ENCODE measurements at regions not wholly inside any gene's neighbourhood (a gene's known extent, or its start where the extent isn't known, plus 50 kb on each side); places are given as distances from the start of the nearest gene placed in this dataset.

- H3K79me2 ChIP-seq (ENCODE audit: insufficient read depth, low read depth, low read length) = no peaks in the 10 kb centered on the region
- no peaks in the 10 kb centered on the region for H3K36me3 ChIP-seq (ENCODE audit: insufficient read depth, low read length)
- no peak overlapping the region for H3K27ac ChIP-seq (ENCODE audit: low read depth, low read length, poor library complexity, severe bottlenecking)
- H3K4me1 ChIP-seq (ENCODE audit: insufficient read depth, low read length, poor library complexity, severe bottlenecking) = no peaks in the 10 kb centered on the region
- H3K4me3 ChIP-seq (ENCODE audit: low read depth, low read length, poor library complexity, severe bottlenecking) = no peak overlapping the region
- CTCF ChIA-PET (ENCODE audit: unreplicated experiment) = no interaction called here
- DNase-seq (ENCODE audit: low spot score) = no peak
- H2AFZ ChIP-seq (ENCODE audit: low read length) = no peak overlapping the region
- POLR2A ChIA-PET = no interaction called here
- no peaks in the 10 kb centered on the region for H3K9me2 ChIP-seq (ENCODE audit: insufficient read depth, low read length)
- intact Hi-C loops (cut with micrococcal nuclease; ENCODE audit: unreplicated experiment) = no loop called here
- BruUV-seq (replicated peaks) = no TSS peak
- no peak for TF ChIP-seq CTCF (conservative IDR thresholded peaks at IDR 0.05; ENCODE audit: low read length)
- TF ChIP-seq EZH2phosphoT487 (IDR thresholded peaks at IDR 0.05; ENCODE audit: borderline replicate concordance, low read depth, low read length) = no peak
- no peaks in the 10 kb centered on the region for H4K20me1 ChIP-seq (ENCODE audit: insufficient read depth, low read length)
- no peak overlapping the region for H3K4me2 ChIP-seq (ENCODE audit: low read length)
- no peaks in the 10 kb centered on the region for H3K9me3 ChIP-seq (ENCODE audit: low read length)
Measured at GRCh38 chr16:6063526-6063925, 965.9 kb upstream of the EEF2KMT start.

GRCh38 chr16:6059671-6060070, 962.1 kb upstream of the EEF2KMT start:
- CTCF ChIA-PET (ENCODE audit: unreplicated experiment) = no interaction called here
- no TSS peak for BruUV-seq (replicated peaks)
- Histone ChIP-seq H3K79me2 (ENCODE audit: insufficient read depth, low read depth, low read length) (no peaks in the 10 kb centered on the region), H3K4me2 (ENCODE audit: low read length) (no peak overlapping the region), H3K9me3 (ENCODE audit: low read length) (no peaks in the 10 kb centered on the region), H3K4me3 (ENCODE audit: low read depth, low read length, poor library complexity, severe bottlenecking) (no peak overlapping the region), H3K4me1 (ENCODE audit: insufficient read depth, low read length, poor library complexity, severe bottlenecking) (no peaks in the 10 kb centered on the region), H2AFZ (ENCODE audit: low read length) (no peak overlapping the region), H3K36me3 (ENCODE audit: insufficient read depth, low read length) (no peaks in the 10 kb centered on the region), H4K20me1 (ENCODE audit: insufficient read depth, low read length) (no peaks in the 10 kb centered on the region), H3K27ac (ENCODE audit: low read depth, low read length, poor library complexity, severe bottlenecking) (no peak overlapping the region), H3K9me2 (ENCODE audit: insufficient read depth, low read length) (no peaks in the 10 kb centered on the region)
- intact Hi-C loops (cut with micrococcal nuclease; ENCODE audit: unreplicated experiment) = no loop called here
- DNase-seq (ENCODE audit: low spot score) = no peak
- POLR2A ChIA-PET = no interaction called here
- TF ChIP-seq EZH2phosphoT487 (IDR thresholded peaks at IDR 0.05; ENCODE audit: borderline replicate concordance, low read depth, low read length) = no peak
- no peak for TF ChIP-seq CTCF (conservative IDR thresholded peaks at IDR 0.05; ENCODE audit: low read length)

GRCh38 chr16:6057821-6058220, 960.2 kb upstream of the EEF2KMT start:
- no peak overlapping the region for H2AFZ ChIP-seq (ENCODE audit: low read length)
- H3K79me2 ChIP-seq (ENCODE audit: insufficient read depth, low read depth, low read length) = no peaks in the 10 kb centered on the region
- no peaks in the 10 kb centered on the region for H3K4me1 ChIP-seq (ENCODE audit: insufficient read depth, low read length, poor library complexity, severe bottlenecking)
- DNase-seq (ENCODE audit: low spot score) = no peak
- H3K9me2 ChIP-seq (ENCODE audit: insufficient read depth, low read length) = no peaks in the 10 kb centered on the region
- ChIA-PET POLR2A (no interaction called here), CTCF (ENCODE audit: unreplicated experiment) (no interaction called here)
- TF ChIP-seq CTCF (conservative IDR thresholded peaks at IDR 0.05; ENCODE audit: low read length) (no peak), EZH2phosphoT487 (IDR thresholded peaks at IDR 0.05; ENCODE audit: borderline replicate concordance, low read depth, low read length) (no peak)
- H4K20me1 ChIP-seq (ENCODE audit: insufficient read depth, low read length) = no peaks in the 10 kb centered on the region
- no peak overlapping the region for H3K27ac ChIP-seq (ENCODE audit: low read depth, low read length, poor library complexity, severe bottlenecking)
- no peaks in the 10 kb centered on the region for H3K36me3 ChIP-seq (ENCODE audit: insufficient read depth, low read length)
- intact Hi-C loops (cut with micrococcal nuclease; ENCODE audit: unreplicated experiment) = no loop called here
- H3K4me2 ChIP-seq (ENCODE audit: low read length) = no peak overlapping the region
- H3K9me3 ChIP-seq (ENCODE audit: low read length) = no peaks in the 10 kb centered on the region
- no TSS peak for BruUV-seq (replicated peaks)
- no peak overlapping the region for H3K4me3 ChIP-seq (ENCODE audit: low read depth, low read length, poor library complexity, severe bottlenecking)
